ENCODE measurements at regions not wholly inside any gene's neighbourhood (a gene's known extent, or its start where the extent isn't known, plus 50 kb on each side); places are given as distances from the start of the nearest gene placed in this dataset.

DNA sequence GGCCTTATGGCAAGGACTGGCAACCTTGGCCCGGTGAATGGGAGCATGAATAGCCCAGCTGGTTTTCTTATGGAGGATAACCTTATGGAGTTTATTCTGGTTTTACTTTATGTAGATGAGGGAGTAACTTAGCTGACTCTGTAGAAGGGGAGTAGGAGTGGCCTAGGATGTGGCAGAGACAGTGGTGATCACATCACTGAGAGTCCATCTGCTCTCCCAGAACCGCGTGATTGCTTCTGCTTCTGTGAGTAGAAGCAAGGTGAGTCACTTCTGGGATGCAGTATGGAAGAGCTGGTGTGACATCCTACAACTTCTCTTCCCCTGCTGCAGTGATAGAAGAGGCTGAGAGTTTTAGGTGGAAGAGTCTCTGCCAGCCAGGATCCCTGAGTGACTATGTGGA is 129.2 kb downstream of the RPS24 start:
- DNase-seq (ENCODE audit: low spot score): no peak

DNA sequence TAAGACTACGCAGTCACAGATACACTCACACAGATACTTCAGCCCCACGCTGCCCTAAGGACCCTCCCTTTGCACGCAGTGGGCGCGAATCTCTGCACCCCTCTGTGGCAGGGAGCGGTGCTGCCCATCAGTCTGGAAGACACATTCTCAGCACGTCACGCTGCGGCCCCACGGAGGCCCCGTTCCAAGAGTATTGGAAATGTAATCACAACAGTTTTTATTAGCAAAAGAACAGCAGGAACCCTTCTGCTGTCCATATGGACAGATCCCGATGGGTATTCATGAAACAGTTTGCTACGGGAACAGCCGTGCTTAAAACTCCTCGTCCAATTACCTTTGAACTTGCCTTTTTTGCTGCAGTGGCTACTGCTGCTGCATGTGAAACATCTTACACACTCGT is 131.0 kb downstream of the RPS24 start:
- no peak for DNase-seq (ENCODE audit: low spot score)

DNA sequence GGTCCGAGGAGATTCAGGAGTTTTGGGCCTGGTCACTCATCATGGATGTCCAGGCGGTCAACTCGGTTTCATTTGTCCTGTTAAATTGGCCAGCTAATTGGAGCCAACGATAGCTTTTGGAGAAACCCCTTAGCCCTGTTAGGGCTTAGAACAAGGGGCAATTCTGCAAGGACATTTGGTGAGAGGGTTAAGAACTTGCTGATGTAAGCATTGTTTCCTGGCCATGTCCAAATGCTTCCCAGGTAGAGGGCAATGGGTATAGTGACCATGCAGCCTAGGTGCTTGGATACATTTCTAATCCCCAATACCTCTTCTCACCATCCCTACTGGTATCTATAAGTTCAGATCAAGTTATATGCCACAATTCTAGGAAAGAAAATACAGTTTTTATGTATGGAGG is 131.5 kb downstream of the RPS24 start:
- DNase-seq (ENCODE audit: low spot score): no peak

DNA sequence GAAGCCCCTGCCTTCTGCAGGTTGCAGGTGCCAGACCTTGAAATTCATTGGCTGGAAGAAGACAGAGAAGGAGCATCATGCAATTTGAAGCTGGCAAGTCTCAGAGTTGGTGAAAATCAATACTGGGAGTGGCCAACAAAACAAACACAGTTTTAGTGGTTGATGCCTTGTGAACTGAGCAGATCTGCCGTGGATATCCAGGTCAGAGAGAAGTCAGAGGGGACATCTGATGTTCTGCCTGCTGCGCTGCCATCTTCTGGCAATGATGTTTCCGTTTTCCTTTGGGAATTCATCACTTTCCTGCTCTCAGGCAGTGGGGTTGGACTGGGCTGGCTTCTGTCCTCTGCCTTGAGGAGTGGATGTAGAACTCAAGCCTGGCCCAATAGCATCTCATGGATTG is 132.0 kb downstream of the RPS24 start:
- peak; percentile 12 for DNase-seq (ENCODE audit: low spot score)

DNA sequence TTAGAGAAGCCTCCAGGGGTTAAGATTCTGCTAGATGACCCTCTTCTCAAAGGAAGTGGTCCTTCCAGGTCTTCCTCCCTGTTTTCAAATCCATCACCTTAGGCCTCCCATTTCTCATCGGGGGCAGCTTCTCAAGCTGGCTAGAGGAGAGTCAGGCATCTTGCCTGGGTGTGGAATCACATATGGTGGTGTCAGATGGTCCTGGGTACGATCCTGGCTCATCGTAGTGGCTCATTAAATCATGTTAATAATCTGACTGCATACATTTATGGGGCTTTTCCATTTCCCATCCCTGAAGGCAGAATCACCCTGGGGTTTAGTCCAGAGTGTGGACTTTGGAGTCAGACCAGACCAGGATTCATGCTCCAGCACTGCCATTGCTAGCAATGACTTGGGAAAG is 132.6 kb downstream of the RPS24 start:
- no peak for DNase-seq (ENCODE audit: low spot score)

DNA sequence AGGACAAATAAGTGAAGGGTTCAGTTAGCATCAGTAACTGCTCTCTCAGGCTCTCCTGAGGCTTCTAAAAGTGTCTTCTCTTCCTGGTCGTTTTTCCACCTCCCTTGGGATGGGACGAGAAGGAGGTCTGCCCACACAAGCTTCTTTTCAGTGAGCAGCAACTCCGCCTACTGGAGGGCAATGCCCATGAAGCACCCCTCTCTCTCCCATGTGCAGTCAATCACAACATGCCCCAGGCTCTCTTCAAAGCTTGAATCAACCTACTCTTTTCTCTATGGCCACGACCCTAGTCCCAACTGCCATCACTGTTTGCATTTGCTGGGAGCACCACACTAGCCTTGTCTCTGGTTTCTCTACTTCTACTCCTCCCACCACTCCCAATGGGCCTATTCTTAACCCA is 135.6 kb downstream of the RPS24 start:
- DNase-seq (ENCODE audit: low spot score): no peak

DNA sequence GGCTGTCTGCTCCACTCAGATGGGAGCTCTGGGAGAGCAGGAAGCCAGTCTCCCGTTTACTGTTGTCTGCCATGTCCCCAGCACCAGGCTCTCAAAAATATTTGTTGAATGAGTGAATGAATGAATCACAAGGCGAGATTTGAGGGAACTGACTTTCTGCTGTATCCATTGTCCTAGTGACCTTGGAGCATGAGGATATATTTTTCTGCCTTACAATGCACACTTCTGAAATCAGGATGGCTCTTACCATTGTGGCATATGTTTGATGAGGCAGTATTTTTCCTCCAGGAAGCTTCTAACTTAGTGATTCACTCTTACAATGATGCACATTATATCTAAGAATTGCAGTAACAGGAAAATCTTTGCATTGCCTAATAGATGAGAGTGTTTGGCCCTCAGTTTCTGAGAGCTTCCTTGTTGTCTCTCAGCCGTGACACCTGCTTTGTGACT is 136.4 kb downstream of the RPS24 start:
- DNase-seq (ENCODE audit: low spot score): no peak

DNA sequence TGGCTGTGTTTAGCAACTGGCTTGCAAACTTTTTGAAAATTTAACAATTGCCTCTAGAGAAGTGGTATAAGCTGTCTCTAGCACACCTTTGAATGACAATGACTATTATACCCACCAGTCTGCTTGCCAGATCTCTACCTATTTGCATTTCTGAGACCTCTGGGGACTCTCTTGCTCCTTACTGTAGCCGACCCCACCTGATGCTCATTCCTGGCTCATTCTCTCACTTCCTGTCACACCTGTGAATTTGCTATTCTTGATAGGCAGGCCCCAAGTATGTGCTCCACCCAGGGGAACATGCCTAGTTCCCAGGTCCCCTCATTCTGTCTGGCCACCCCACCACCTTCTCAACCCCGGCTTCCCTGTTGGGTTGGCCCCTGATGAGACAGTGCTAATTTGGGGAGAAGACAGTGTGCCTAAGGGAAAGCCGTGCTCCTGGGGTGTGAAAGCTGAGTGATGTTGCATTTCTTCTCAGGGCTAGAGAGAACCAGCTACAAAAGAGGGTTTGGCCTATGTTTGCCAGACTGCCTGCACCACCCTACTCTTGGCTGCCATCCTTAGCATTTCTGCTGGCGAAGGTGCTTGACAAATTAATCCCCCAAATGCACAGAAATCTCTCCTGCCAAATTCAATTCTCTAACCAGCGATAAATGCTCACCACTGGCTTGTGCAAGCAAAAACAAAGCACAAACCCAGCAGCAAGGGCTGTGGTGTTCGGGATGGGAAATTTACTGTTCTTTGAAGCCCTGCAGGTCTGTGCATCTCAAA is 138.2 kb downstream of the RPS24 start:
- DNase-seq (ENCODE audit: low spot score): no peak

DNA sequence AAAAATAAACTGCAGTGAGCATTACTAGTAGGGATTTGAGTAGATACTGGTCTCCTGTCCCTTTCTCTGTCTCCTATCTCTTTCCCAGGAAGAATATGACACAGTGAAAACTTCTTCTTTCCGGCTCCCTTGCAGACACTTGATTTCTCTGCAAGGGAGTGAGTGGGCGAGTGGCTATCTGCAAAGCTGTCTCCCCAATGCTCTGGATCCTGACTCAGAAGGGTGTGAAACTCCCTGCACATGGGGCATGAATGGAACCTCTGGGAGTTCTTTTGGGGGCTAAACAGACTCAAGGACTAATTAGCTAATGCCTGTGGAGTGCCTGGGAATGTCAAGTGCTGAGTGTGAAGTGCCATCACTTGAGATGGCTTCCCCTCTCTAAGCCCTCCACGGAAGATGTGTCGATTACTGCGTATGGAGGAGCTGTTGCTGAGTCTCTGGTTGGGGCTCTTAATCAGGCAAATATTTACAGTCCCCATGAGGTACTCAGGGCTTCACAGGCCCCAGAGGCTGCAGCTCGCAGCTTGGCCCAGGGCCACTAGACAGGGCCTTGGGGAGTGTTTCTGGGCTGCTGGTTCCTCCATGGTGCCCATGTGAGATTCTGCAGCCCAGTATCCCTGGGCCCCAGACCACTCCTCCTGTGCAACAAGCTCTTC is 139.8 kb downstream of the RPS24 start:
- DNase-seq (ENCODE audit: low spot score): no peak

DNA sequence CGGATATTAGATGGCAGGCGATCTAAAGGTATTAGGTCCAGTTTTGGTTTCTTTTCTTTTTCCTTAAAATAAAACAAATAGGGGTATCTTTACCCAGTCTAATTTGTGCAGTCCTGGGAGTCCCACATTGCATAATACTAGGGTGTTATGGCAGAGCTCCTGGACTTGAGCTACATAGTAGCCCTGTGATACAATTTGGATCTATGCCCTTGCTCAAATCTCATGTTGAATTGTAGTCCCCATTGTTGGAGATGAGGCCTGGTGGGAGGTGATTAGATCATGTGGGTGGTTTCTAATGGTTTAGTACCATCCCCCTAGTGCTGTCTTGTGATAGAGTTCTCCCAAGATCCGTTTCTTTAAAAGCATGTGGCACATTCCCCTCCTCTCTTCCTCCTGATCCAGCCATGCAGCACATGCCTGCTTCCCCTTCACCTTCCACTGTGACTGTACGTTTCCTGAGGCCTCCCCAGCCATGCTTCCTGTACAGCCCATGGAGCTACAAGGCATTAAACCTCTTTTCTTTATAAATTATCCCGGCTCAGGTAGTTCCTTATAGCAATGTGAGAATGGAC is 141.9 kb downstream of the RPS24 start:
- DNase-seq (ENCODE audit: low spot score): no peak

DNA sequence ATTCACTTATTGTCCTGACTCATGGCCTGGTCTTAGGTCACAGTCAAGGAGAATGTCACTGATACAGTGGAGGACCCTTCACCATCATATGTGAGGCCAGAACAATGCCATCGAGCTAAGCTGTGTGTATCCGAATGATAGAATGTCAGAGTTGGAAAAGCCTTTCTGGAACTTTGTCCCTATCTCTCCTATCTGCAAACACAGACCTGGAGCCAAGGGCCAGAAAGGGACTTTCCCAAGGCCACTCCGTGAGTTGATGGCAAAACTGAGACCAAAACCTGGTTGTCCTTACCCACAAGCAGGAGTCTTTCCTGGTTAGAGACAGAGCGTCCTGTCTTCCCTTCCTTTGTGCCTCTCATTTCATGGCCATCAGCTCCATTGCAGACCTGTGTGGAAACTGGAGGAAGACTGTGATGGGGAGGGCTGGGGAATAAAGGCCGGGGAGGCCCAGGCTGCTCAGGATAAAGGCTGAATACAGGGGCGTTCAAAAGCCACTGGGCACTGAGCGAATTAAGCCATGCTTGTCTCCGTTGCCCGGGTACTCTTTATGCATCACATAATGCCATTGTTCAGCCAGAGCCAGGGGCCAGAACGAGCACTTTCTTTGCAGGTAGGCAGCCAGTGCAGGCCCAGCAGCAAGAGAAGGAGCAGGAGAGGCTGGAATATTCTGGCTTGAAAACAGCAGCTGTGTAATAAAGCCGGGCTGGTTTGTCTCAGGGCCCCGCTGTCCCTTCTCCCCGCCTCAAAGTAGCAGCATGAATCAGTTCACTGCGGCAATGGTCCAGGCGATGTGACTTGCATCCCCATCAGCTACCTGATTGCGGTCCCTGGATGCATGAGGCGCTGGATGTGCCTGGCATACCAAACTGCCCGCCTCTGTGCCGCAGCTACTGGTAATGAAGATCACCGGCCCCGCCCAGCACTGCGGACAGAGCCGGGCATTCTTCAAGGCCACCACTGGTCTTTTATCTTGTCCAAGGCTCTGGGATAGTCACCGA is 143.0 kb downstream of the RPS24 start:
- no peak for DNase-seq (ENCODE audit: low spot score)

DNA sequence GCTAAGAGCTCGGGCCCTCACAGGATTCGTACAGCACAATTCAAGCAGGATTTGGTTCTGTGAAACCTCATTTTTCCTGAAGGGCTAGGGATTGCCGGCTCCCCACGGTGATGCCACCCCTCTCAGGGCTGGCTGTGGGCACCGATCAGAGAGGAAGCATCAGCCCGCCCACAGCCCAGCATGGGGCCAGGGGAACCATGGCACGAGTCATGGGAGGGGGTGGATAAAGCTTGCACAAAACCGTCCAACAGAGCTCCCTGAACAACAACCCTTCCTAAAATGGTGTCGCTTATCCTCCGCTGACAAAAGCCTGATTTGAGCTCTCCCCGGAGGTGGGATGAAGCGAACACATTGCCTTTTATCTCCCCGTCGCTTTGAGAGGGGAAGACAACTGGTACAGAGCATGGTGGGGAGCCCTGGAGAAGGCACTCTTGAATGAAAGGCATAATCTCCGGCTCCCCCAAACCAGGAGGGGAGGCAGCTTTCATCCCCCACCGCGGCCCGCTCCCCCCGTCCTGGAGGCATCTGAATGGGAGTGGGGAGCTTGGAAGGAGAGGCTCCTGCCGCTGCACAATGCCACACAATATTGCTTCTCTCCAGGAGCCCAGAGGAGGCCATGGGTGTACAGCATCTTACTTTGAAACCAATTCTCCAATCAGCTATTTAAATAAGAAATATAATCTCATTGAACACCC is 144.0 kb downstream of the RPS24 start:
- DNase-seq (ENCODE audit: low spot score): no peak

DNA sequence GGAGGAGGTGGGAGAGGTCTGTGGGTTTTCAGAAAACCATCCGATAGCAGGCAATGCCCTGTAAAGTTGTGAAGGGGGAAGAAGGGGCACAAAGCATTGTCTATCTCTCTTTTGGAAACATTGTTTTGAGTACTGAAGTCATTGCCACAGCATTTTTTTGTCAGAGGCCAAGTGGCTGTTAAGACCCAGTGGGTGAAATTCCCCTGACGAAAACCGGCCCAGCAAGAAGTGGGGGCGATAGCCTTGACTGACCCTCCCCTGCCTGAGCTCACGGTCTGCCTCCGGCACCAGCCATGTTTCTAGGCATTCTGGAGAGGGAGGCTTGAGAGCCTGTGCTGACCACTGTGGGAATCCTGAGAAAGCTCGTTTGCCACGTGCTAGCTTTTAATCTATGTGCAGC is 144.7 kb downstream of the RPS24 start:
- no peak for DNase-seq (ENCODE audit: low spot score)

DNA sequence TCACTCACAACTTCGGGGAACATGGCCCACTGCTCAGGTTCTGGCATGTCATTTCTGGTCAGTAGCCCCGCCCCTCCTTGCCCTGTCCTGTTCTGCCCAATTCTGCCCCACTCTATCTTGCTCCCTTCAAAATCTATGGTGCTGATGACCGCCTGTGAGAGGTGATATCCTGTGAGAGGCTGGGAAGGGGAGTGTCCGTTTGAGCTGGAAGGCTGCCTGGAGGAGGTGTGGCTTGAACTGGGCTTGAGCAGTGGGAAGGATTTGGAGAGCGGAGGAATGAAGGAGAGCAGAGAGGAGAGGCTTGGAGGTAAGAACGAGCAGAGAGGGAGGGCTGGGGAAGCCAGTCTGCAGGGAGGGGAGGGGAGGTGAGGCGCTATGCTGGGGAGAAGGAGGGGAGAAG is 145.3 kb downstream of the RPS24 start:
- DNase-seq (ENCODE audit: low spot score): peak; percentile 29

DNA sequence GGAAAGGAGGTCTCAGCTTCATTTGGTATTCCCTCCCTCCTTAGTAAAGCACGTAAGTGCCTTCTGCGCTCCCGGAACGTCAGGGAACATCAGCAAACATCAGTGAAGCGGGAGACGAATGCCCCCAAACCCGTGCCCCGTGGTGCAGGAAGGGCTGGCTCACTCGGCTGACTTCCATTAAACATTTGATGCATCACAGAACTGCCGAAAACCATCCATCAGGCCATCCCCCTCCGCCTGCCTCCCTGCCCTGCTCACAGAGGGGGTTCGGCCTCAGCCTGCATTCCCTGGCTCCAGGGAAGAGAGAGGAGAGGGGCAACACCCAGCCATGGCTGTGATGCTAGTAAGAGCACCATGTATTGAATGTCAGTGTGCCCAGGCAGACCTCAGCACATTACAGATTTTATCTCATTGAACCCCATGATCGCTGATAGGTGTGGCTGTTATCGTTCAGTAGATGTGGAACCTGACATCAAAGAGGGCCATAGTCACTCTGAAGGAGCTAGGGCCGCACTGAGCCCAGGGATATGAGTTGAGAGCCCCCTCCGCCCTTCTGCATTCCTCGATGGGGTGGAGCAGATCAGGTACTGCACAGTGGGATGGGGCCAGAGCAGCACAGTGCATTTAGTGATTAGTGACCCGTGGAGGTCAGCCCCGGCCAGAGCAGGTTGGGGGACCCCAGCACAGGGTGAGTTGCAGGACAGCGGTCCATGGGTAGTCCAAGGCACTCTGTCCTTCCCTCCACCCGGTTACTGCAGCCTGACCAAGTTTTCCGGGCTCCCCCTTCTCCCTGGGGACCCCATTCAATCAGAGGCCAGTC is 146.4 kb downstream of the RPS24 start:
- DNase-seq (ENCODE audit: low spot score): no peak

DNA sequence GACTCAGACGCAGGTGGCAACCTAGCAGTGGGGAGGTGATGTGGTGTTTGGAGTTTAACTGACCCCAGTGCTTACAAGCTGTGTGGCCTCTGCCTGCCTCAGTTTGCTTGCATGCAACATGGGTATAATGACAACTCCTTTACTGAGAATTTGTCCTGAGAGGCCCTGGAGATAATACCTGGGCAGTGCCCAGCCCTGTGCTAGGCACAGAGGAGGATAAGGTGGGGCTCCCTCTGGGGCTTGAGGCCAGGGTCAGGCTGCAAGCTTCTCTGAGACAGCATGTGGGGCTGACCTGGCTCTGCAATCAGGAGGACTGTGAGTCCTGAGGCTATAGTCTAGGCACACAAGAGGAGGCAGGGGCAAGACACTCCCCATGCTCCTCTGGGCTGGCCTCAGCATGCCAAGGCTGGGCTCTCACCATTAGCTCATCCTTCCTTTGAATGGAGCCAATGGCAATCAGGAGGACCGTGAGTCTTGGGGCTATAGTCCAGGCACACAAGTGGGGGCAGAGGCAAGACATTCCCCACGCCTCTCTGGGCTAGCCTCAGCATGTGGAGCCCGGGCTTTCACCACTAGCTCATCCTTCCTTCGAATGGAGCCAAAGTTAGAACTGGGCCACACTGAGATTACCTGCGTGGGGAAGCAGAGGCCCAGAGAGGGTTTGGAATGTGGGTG is 147.9 kb downstream of the RPS24 start:
- no peak for DNase-seq (ENCODE audit: low spot score)

DNA sequence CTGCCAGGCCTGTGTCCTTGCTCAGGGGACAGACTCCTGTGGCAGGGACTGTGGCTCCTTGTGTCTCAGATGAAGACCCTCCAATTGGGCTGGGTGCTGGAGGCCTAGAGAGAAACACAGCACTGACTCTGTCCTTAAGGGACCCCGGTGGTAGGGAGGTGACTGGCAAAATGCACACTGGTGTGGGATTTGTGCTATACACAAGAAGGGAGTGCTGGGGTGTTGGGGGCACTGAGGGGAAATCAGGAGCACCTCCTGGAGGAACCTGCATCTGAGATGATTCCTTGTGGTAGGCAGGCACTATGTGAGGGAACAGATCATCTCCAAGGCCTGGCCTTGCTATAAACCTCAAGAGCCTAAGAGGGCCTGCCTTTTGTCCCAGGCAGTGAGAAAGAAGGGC is 149.2 kb downstream of the RPS24 start:
- DNase-seq (ENCODE audit: low spot score): no peak

DNA sequence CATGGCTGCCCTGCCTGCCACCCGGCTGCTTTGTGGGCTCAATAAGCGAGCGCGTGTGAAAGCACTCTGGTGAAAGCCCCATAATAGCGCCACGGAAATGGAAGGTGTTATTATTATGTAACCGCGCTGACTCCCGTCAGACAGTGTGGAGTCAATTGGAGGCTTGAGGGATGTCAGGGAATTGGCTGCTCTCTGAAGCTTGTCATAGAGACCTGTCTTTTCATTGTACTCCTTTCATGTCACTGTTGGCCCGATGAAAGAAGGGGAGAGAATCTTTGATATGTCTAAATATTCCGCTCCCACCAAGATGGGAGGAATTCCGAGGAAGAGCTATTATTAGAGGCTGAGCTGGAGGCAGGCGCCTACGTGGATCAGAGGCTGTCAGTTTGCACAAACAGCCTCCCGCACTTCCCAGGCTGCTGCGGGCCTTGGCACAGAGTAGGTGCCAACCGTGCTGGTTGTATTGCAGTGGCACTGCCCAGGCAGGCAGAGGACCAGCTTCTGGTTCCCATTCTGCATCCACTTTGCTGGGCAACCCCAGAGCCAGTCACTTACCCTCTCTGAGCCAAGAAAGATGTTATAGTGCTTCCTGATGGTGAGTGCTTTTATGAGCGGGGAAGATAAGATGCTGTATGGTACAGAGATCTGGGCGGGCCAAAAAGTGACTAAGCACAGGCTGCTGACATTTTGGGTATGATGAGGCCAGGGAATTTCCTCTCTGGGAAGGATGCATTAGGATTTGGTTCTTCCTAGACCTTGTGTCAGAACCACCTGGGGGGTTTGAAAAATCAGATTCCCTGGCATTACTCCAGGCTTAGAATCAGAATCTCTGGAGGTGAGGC is 151.4 kb downstream of the RPS24 start:
- DNase-seq (ENCODE audit: low spot score): no peak

DNA sequence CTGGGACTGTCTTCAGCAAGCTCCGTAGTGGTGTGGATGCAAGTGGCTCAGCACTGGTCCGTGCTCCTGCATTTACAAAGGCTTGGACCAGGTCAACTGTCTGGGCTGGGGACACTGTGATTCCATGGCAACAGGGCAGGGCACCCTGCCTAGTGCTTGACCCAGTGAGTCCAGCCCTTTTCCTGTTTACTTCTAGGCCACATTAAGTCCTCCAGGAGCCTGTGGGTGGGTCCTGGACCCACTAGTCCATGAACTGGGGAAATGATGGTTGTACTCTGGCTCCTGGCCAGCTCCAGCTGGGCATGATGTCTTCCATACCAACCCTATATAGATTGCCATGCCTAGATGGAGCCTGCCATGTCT is 152.0 kb downstream of the RPS24 start:
- no peak for DNase-seq (ENCODE audit: low spot score)

Data from H4 (cell line).